Heart left ventricle (tissue), 16 donors: ENCODE measurements at regions not wholly inside any gene's neighbourhood (a gene's known extent, or its start where the extent isn't known, plus 50 kb on each side); places are given as distances from the start of the nearest gene placed in this dataset.

Experiments used
- ATAC-seq, 4 donors: fragments of 200-7000 bp; cut with Tn5 transposase; one replicate each; pipeline ENCODE4 v1.9.1; 2020 to 2022; ENCODE audit warnings: moderate library complexity in 4 of 4, mild to moderate bottlenecking in 3 of 4, moderate number of reproducible peaks in 1 of 4
- DNase-seq, 5 donors: peaks; one replicate each; pipeline ENCODE4 v3.0.0-alpha.2; 2020
- H3K27ac ChIP-seq, 12 donors: fragments of 200-600 bp; sonication (generic) in 4 of 12; one replicate each; pipeline versions ENCODE4 v1.5.0 to v1.8.0; 2016 to 2022; ENCODE audit warnings: mild to moderate bottlenecking in 2 of 12
- H3K27me3 ChIP-seq, 9 donors: fragments of 200-600 bp; sonication (generic) in 2 of 9; one replicate each; pipeline versions ENCODE4 v1.5.1 to v1.8.0; 2016 to 2022; ENCODE audit warnings: mild to moderate bottlenecking in 3 of 9
- H3K36me3 ChIP-seq, 9 donors: fragments of 200-600 bp; sonication (generic) in 2 of 9; one replicate each; pipeline versions ENCODE4 v1.5.0 to v1.8.0; 2018 to 2022; ENCODE audit warnings: mild to moderate bottlenecking in 2 of 9
- H3K4me1 ChIP-seq, 12 donors: fragments of 200-600 bp; sonication (generic) in 4 of 12; one replicate each; pipeline versions ENCODE4 v1.5.0 to v1.8.0; 2016 to 2022; ENCODE audit warnings: mild to moderate bottlenecking in 3 of 12
- H3K4me3 ChIP-seq, 12 donors: fragments of 200-600 bp; sonication (generic) in 4 of 12; one replicate each; pipeline versions ENCODE4 v1.5.0 to v1.8.0; 2017 to 2022; ENCODE audit warnings: mild to moderate bottlenecking in 9 of 12, moderate library complexity in 4 of 12
- H3K9me3 ChIP-seq, 12 donors: fragments of 200-600 bp; sonication (generic) in 4 of 12; one replicate each; pipeline versions ENCODE4 v1.5.0 to v1.8.0; 2016 to 2022; ENCODE audit warnings: mild to moderate bottlenecking in 1 of 12
- POLR2A ChIP-seq, 2 donors: fragments of 450-650 bp; IDR thresholded peaks; one replicate each; pipeline ENCODE4 v1.6.1; 2017; ENCODE audit warnings: antibody characterized with exemption in 2 of 2, mild to moderate bottlenecking in 2 of 2, moderate library complexity in 2 of 2
- WGBS, 4 donors: extraction: QIAGEN DNeasy Blood & Tissue Kit in 2 of 4; methylation state at CpG; one replicate each; pipeline versions ENCODE4 v1.1.5 to v1.1.7; 2013 to 2018; 5-methylcytosine and 5-hydroxymethylcytosine counted together
- intact Hi-C, 10 donors: fragments of 100-400 bp; cut with DNase I; formaldehyde crosslinking; loops; one replicate each; pipeline versions ENCODE4 v1.11.1 to v1.14.2; 2022
- TF ChIP-seq, protein P1 (sequence below), 12 donors: fragments of 200-600 bp; sonication (generic) in 4 of 12; IDR thresholded peaks; one replicate each; pipeline versions ENCODE4 v1.5.0 to v1.8.0; 2018 to 2022; ENCODE audit warnings: antibody characterized with exemption in 12 of 12, mild to moderate bottlenecking in 5 of 12
- donor health status: ischemic (EF 13 %, LVEDD 7.1; RV severe dilation, severe dysfunction).
- donor health status: healthy with polysubstance abuse.
- donor health status: DM: no; HTN: yes; CAD: no.
- donor health status: DM: no; HTN: no; CAD: no.
- donor health status: ischemic (EF 25% LVEDD 6.9; RV normal size, moderate dysfunction).
- donor health status: ischemic (EF 25% LVEDD 5.7; RV mildly dilated, moderate dysfunction).
- donor health status: healthy.
- donor health status: DM: yes; HTN: yes; CAD: no.
- donor health status: ischemic (EF 35%, LVEDD 5.7; RV mildly dilated, moderate dysfunction).
- donor health status: nonischemic (EF 11% LVEDD 7.7; RV severe dilation, severe dysfunction).
- donor health status: DM: yes; HTN: yes; CAD: no.
- donor health status: PGD.
- donor health status: ischemic (EF 29% LVEDD 5.4; RV normal size, mild dysfunction).
- donor health status: nonischemic (EF 23%, LVEDD 6.1; RV moderate dilation, normal function).

DNA sequence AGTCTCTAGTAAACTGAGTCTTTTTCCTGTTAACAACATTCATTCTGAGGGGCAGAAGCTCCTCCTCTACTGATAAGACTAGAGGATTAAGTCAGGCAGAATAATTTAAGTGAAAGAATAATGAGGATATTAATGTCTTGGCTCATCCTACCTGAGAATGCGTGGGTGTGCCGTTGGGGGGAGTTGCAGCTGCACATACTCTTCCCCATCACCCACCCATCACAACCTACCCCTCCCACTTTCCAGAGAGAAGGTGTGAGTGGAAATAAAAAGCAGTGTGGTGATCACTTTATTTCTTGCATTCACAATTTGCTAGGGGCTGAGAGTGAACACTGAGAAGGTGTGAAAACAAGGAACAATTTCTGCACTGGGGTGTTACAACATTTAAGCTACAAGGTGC lies 146.8 kb upstream of the MAGI3 start:
- Histone ChIP-seq H3K27me3 (no peaks in the 10 kb centered on the region), H3K36me3 (no peaks in the 10 kb centered on the region), H3K4me1 (no peaks in the 10 kb centered on the region), H3K4me3 (no peak overlapping the region), H3K9me3 (no peaks in the 10 kb centered on the region), H3K27ac (no peak overlapping the region)
- no peak for ATAC-seq
- intact Hi-C loops, result no loop called here
- DNase-seq, result no peak
- WGBS, 4 donors, result 64 to 78% (median 69%) methylated on average over 2 of the region's 2 CpGs
- TF ChIP-seq, protein P1, sequence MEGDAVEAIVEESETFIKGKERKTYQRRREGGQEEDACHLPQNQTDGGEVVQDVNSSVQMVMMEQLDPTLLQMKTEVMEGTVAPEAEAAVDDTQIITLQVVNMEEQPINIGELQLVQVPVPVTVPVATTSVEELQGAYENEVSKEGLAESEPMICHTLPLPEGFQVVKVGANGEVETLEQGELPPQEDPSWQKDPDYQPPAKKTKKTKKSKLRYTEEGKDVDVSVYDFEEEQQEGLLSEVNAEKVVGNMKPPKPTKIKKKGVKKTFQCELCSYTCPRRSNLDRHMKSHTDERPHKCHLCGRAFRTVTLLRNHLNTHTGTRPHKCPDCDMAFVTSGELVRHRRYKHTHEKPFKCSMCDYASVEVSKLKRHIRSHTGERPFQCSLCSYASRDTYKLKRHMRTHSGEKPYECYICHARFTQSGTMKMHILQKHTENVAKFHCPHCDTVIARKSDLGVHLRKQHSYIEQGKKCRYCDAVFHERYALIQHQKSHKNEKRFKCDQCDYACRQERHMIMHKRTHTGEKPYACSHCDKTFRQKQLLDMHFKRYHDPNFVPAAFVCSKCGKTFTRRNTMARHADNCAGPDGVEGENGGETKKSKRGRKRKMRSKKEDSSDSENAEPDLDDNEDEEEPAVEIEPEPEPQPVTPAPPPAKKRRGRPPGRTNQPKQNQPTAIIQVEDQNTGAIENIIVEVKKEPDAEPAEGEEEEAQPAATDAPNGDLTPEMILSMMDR (IDR thresholded peaks at IDR 0.05), result no peak
- no peak for TF ChIP-seq POLR2A (IDR thresholded peaks at IDR 0.05)

DNA sequence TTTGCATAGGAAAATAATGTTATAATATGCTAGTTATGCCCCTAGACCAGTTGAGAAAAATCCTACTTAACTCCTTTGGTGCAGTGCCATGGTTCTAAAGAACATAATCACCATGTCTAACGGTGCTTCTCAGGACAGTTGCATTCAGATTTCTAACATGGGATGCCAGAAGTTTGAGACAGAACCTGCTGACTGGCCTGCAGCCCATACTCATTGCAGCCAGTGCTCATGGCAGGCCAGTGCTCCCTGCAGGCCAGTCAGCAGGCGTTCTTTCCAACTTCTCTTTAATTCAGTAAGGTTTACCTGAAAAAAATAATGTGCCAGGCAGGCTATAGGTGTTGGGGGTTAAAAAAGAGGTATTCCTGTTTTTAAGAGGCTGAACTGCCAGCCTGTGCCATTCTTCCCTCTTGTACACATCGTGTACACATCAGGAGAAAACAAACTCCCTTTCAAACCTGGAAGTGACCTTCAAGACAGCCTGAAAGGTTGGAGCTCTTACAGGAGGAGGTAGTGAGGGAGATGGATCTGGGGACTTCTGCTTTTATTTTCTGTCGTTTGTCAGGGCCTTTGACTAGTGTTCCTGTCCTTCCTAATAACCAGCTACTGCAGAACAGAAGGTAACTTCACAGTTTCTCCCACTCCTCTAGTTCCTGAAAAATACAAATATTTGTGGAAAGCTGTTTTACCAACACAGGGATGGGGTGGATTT lies 146.0 kb upstream of the MAGI3 start:
- peak in 1 of 4 donors; percentile 26 for ATAC-seq
- 55 to 63% (median 60%) methylated on average over 4 of the region's 4 CpGs for WGBS, 4 donors

GRCh38 chr1:113245252-113245651 lies 145.1 kb upstream of the MAGI3 start:
- DNase-seq, result no peak
- H3K9me3 ChIP-seq, result no peaks in the 10 kb centered on the region
- TF ChIP-seq, protein P1 (IDR thresholded peaks at IDR 0.05), result no peak
- no peak for TF ChIP-seq POLR2A (IDR thresholded peaks at IDR 0.05)
- ATAC-seq, result no peak
- H3K4me1 ChIP-seq, result no peaks in the 10 kb centered on the region
- H3K36me3 ChIP-seq, result no peaks in the 10 kb centered on the region
- H3K27me3 ChIP-seq, result no peaks in the 10 kb centered on the region
- no peak overlapping the region for H3K27ac ChIP-seq
- WGBS, 4 donors, result 91 to 96% (median 94%) methylated on average over 3 of the region's 3 CpGs
- intact Hi-C loops, result no loop called here
- no peak overlapping the region for H3K4me3 ChIP-seq

More for the DNA sequence above, 146.0 kb upstream of the MAGI3 start:
- intact Hi-C loops, result no loop called here
- H3K27me3 ChIP-seq, result no peaks in the 10 kb centered on the region
- no peaks in the 10 kb centered on the region for H3K9me3 ChIP-seq
- no peaks in the 10 kb centered on the region for H3K36me3 ChIP-seq
- no peaks in the 10 kb centered on the region for H3K4me1 ChIP-seq
- no peak overlapping the region for H3K27ac ChIP-seq
- TF ChIP-seq POLR2A (IDR thresholded peaks at IDR 0.05), result no peak
- TF ChIP-seq, protein P1 (IDR thresholded peaks at IDR 0.05), result no peak
- no peak for DNase-seq
- H3K4me3 ChIP-seq, result no peak overlapping the region

GRCh38 chr1:113246929-113247328 lies 143.4 kb upstream of the MAGI3 start:
- no peaks in the 10 kb centered on the region for H3K9me3 ChIP-seq

More at GRCh38 chr1:113246929-113247328, 143.4 kb upstream of the MAGI3 start:
- H3K4me3 ChIP-seq, result no peak overlapping the region
- H3K4me1 ChIP-seq, result no peaks in the 10 kb centered on the region
- no peaks in the 10 kb centered on the region for H3K36me3 ChIP-seq
- 85 to 92% (median 87%) methylated on average over 3 of the region's 3 CpGs for WGBS, 4 donors
- DNase-seq, result no peak
- no peak overlapping the region for H3K27ac ChIP-seq
- no peak for ATAC-seq
- TF ChIP-seq, protein P1 (IDR thresholded peaks at IDR 0.05), result no peak
- H3K27me3 ChIP-seq, result no peaks in the 10 kb centered on the region
- intact Hi-C loops, result no loop called here
